Thyroid gland (tissue), 4 donors: ENCODE measurements at regions not wholly inside any gene's neighbourhood (a gene's known extent, or its start where the extent isn't known, plus 50 kb on each side); places are given as distances from the start of the nearest gene placed in this dataset.

Experiments
- CTCF ChIP-seq, 6 experiments: fragments of 200-600 bp in 3 of 6; fragments of 450-650 bp in 3 of 6; sonication (generic) in 3 of 6; IDR thresholded peaks; one replicate each; pipeline ENCODE4 v1.5.1; 2016 to 2019; ENCODE audit warnings: antibody characterized with exemption in 6 of 6, mild to moderate bottlenecking in 2 of 6, inconsistent platforms in 1 of 6, moderate library complexity in 1 of 6
- POLR2A ChIP-seq, 2 donors: fragments of 450-650 bp; IDR thresholded peaks; one replicate each; pipeline ENCODE4 v1.6.1; 2017; ENCODE audit warnings: antibody characterized with exemption in 2 of 2, mild to moderate bottlenecking in 2 of 2, moderate library complexity in 1 of 2

- no peak for TF ChIP-seq CTCF (IDR thresholded peaks at IDR 0.05)
- TF ChIP-seq POLR2A (IDR thresholded peaks at IDR 0.05), result no peak
Observed at GRCh38 chr11:81004576-81004975, 1563.7 kb upstream of the TENM4 start.
